GM18858 (cell line): ENCODE measurements at regions not wholly inside any gene's neighbourhood (a gene's known extent, or its start where the extent isn't known, plus 50 kb on each side); places are given as distances from the start of the nearest gene placed in this dataset.

ENCODE experiments used
- ATAC-seq: cut with Tn5 transposase; IDR thresholded peaks from one replicate; pipeline ENCODE4 v1.9.1; 2021; ENCODE audit not compliant: unreplicated experiment

- ATAC-seq: no peak
These were observed 137.8 kb upstream of the PPP2R2D start for GRCh38 chr10:131762789-131763696.

- no peak for ATAC-seq
These were observed 135.9 kb upstream of the PPP2R2D start for GRCh38 chr10:131764929-131765328.

- no peak for ATAC-seq
These were observed 134.7 kb upstream of the PPP2R2D start for GRCh38 chr10:131766096-131766495.

- no peak for ATAC-seq
These were observed 133.1 kb upstream of the PPP2R2D start for GRCh38 chr10:131767716-131768115.

- no peak for ATAC-seq
These were observed 131.0 kb upstream of the PPP2R2D start for GRCh38 chr10:131769571-131770410.

GRCh38 chr10:131770946-131771633, 129.7 kb upstream of the PPP2R2D start:
- no peak for ATAC-seq

- ATAC-seq: no peak
These were observed 129.0 kb upstream of the PPP2R2D start for GRCh38 chr10:131771634-131772358.

- ATAC-seq: no peak
These were observed 128.4 kb upstream of the PPP2R2D start for GRCh38 chr10:131772441-131772840.

- no peak for ATAC-seq
These were observed 127.2 kb upstream of the PPP2R2D start for GRCh38 chr10:131773370-131774343.

- ATAC-seq: no peak
These were observed 126.1 kb upstream of the PPP2R2D start for GRCh38 chr10:131774681-131775085.

- ATAC-seq: no peak
These were observed 125.4 kb upstream of the PPP2R2D start for GRCh38 chr10:131775433-131775832.

GRCh38 chr10:131775833-131776232, 125.0 kb upstream of the PPP2R2D start:
- ATAC-seq: no peak

- ATAC-seq: no peak
These were observed 124.3 kb upstream of the PPP2R2D start for GRCh38 chr10:131776496-131776895.

- no peak for ATAC-seq
These were observed 123.6 kb upstream of the PPP2R2D start for GRCh38 chr10:131777162-131777561.

GRCh38 chr10:131777921-131778320, 122.9 kb upstream of the PPP2R2D start:
- ATAC-seq: no peak

GRCh38 chr10:131778385-131778784, 122.4 kb upstream of the PPP2R2D start:
- no peak for ATAC-seq

GRCh38 chr10:131778842-131779241, 122.0 kb upstream of the PPP2R2D start:
- ATAC-seq: no peak

GRCh38 chr10:131779661-131780394, 121.0 kb upstream of the PPP2R2D start:
- ATAC-seq: no peak

GRCh38 chr10:131781076-131781475, 119.7 kb upstream of the PPP2R2D start:
- no peak for ATAC-seq
